Endodermal cell (in vitro differentiated cells): ENCODE measurements at regions not wholly inside any gene's neighbourhood (a gene's known extent, or its start where the extent isn't known, plus 50 kb on each side); places are given as distances from the start of the nearest gene placed in this dataset.

Source experiments
- DNase-seq: peaks from one replicate; pipeline ENCODE4 v3.0.0-alpha.2; 2017
- H3K27ac ChIP-seq: 2 replicates; pipeline ENCODE4 v1.5.1; 2013; ENCODE audit warnings: mild to moderate bottlenecking, low read depth, low read length, moderate library complexity
- H3K27me3 ChIP-seq: 2 replicates; pipeline ENCODE4 v1.6.1; 2013; ENCODE audit warnings: mild to moderate bottlenecking, low read length, moderate library complexity; ENCODE audit not compliant: insufficient read depth, control insufficient read depth, poor library complexity, severe bottlenecking
- H3K36me3 ChIP-seq: 2 replicates; pipeline ENCODE4 v1.7.0; 2013; ENCODE audit warnings: mild to moderate bottlenecking, low read length, moderate library complexity; ENCODE audit not compliant: control insufficient read depth, insufficient read depth
- H3K4me1 ChIP-seq: one replicate; pipeline ENCODE4 v1.7.0; 2013; ENCODE audit warnings: low read length; ENCODE audit not compliant: control insufficient read depth, insufficient read depth
- H3K4me3 ChIP-seq: 2 replicates; pipeline ENCODE4 v1.5.1; 2013; ENCODE audit warnings: mild to moderate bottlenecking, low read length, moderate library complexity
- H3K9ac ChIP-seq: 2 replicates; pipeline ENCODE4 v1.6.1; 2013; ENCODE audit warnings: mild to moderate bottlenecking, low read length, moderate library complexity; ENCODE audit not compliant: poor library complexity, severe bottlenecking; ENCODE audit errors: extremely low read depth
- H3K9me3 ChIP-seq: 2 replicates; pipeline ENCODE4 v1.6.1; 2013; ENCODE audit warnings: mild to moderate bottlenecking, low read length, moderate library complexity; ENCODE audit not compliant: control insufficient read depth
- H3K27ac Mint-ChIP-seq: 2 replicates; pipeline ENCODE4 v1.8.0; 2020; ENCODE audit warnings: mixed read lengths
- H3K27me3 Mint-ChIP-seq: 2 replicates; pipeline ENCODE4 v1.8.0; 2021; ENCODE audit warnings: mild to moderate bottlenecking, mixed read lengths; ENCODE audit not compliant: insufficient read depth
- H3K36me3 Mint-ChIP-seq: 2 replicates; pipeline ENCODE4 v1.8.0; 2020; ENCODE audit warnings: low read depth, mixed read lengths
- H3K4me1 Mint-ChIP-seq: 2 replicates; pipeline ENCODE4 v1.8.0; 2020; ENCODE audit warnings: mixed read lengths
- H3K4me3 Mint-ChIP-seq: 2 replicates; pipeline ENCODE4 v1.8.0; 2020; ENCODE audit warnings: mild to moderate bottlenecking, moderate library complexity, mixed read lengths
- H3K9me3 Mint-ChIP-seq: 2 replicates; pipeline ENCODE4 v1.8.0; 2020; ENCODE audit warnings: mild to moderate bottlenecking, mixed read lengths
- CTCF ChIP-seq: fragments of 200-600 bp; sonication (generic); conservative IDR thresholded peaks from 2 replicates; pipeline ENCODE4 v1.5.0; 2021; ENCODE audit warnings: antibody characterized with exemption, mild to moderate bottlenecking
- WGBS, 2 experiments: methylation state at CpG; one replicate each; pipeline versions ENCODE4 v1.1.5 to v1.1.7; 2013; ENCODE audit warnings: missing lambda C conversion rate in 2 of 2, mixed read lengths in 1 of 2; ENCODE audit not compliant: insufficient coverage in 1 of 2, insufficient read length in 1 of 2; 5-methylcytosine and 5-hydroxymethylcytosine counted together

GRCh38 chr2:6234702-6235101 lies 542.5 kb downstream of the SOX11 start:
- TF ChIP-seq CTCF: no peak
- no peaks in the 10 kb centered on the region for H3K36me3 ChIP-seq
- H3K4me1 ChIP-seq: no peaks in the 10 kb centered on the region
- WGBS, 2 experiments: 90 to 100% methylated on average over 2 to 3 of the region's 3 CpGs
- Mint-ChIP-seq H3K27me3 (no peaks in the 10 kb centered on the region), H3K27ac (no peak overlapping the region), H3K4me1 (no peaks in the 10 kb centered on the region), H3K9me3 (peaks cover 9% of the 10 kb centered on the region), H3K36me3 (no peaks in the 10 kb centered on the region), H3K4me3 (no peak overlapping the region)
- no peaks in the 10 kb centered on the region for H3K9me3 ChIP-seq
- no peak overlapping the region for H3K4me3 ChIP-seq
- H3K27me3 ChIP-seq: no peaks in the 10 kb centered on the region
- no peak for DNase-seq
- H3K9ac ChIP-seq: no peak overlapping the region
- H3K27ac ChIP-seq: peak overlapping the region; percentile 89

- DNase-seq: no peak
- Histone ChIP-seq H3K9me3 (no peaks in the 10 kb centered on the region), H3K36me3 (no peaks in the 10 kb centered on the region), H3K27ac (peak overlapping the region; percentile 8), H3K27me3 (no peaks in the 10 kb centered on the region), H3K4me1 (no peaks in the 10 kb centered on the region), H3K4me3 (no peak overlapping the region), H3K9ac (no peak overlapping the region)
- Mint-ChIP-seq H3K27ac (no peak overlapping the region), H3K9me3 (peaks cover 9% of the 10 kb centered on the region), H3K36me3 (no peaks in the 10 kb centered on the region), H3K4me1 (no peaks in the 10 kb centered on the region), H3K27me3 (no peaks in the 10 kb centered on the region), H3K4me3 (no peak overlapping the region)
- 81 to 86% methylated on average over 3 to 5 of the region's 5 CpGs for WGBS, 2 experiments
- TF ChIP-seq CTCF: no peak
These were observed 544.1 kb downstream of the SOX11 start for GRCh38 chr2:6236317-6236716.

GRCh38 chr2:6237039-6237660 lies 545.0 kb downstream of the SOX11 start:
- 89 to 95% methylated on average over 3 to 8 of the region's 8 CpGs for WGBS, 2 experiments
- H3K36me3 ChIP-seq: no peaks in the 10 kb centered on the region
- no peak overlapping the region for H3K9ac ChIP-seq
- no peak for DNase-seq
- no peaks in the 10 kb centered on the region for H3K4me1 Mint-ChIP-seq
- no peak overlapping the region for H3K27ac Mint-ChIP-seq
- no peak overlapping the region for H3K4me3 Mint-ChIP-seq
- no peaks in the 10 kb centered on the region for H3K4me1 ChIP-seq
- H3K27me3 ChIP-seq: no peaks in the 10 kb centered on the region
- no peak overlapping the region for H3K27ac ChIP-seq
- no peak for TF ChIP-seq CTCF
- H3K36me3 Mint-ChIP-seq: no peaks in the 10 kb centered on the region
- H3K9me3 Mint-ChIP-seq: peaks cover 9% of the 10 kb centered on the region
- H3K9me3 ChIP-seq: no peaks in the 10 kb centered on the region
- no peak overlapping the region for H3K4me3 ChIP-seq
- H3K27me3 Mint-ChIP-seq: no peaks in the 10 kb centered on the region
